ENCODE measurements at regions not wholly inside any gene's neighbourhood (a gene's known extent, or its start where the extent isn't known, plus 50 kb on each side); places are given as distances from the start of the nearest gene placed in this dataset.

- TF ChIP-seq POLR2AphosphoS5 (IDR thresholded peaks at IDR 0.05) (no peak), CTCF (IDR thresholded peaks at IDR 0.05 in 8 of 11, conservative IDR thresholded peaks at IDR 0.05 in 3 of 11) (no peak)
These were observed 205.6 kb upstream of the SGO1 start for GRCh38 chr3:20391644-20392043.

Data from spleen (tissue), 7 donors.